CD4-positive, alpha-beta T cell treated with Interleukin-4 for 1 hour (primary cell): ENCODE measurements at regions not wholly inside any gene's neighbourhood (a gene's known extent, or its start where the extent isn't known, plus 50 kb on each side); places are given as distances from the start of the nearest gene placed in this dataset.
"Not testable (repeated sequence)": the region's sequence is repeated elsewhere in the genome, so short reads cannot be mapped to it uniquely, and the experiment has no call there.

Source experiments
- DNase-seq, 2 donors: peaks; one replicate each; pipeline ENCODE4 v3.0.0-alpha.2; 2020 to 2022

DNA sequence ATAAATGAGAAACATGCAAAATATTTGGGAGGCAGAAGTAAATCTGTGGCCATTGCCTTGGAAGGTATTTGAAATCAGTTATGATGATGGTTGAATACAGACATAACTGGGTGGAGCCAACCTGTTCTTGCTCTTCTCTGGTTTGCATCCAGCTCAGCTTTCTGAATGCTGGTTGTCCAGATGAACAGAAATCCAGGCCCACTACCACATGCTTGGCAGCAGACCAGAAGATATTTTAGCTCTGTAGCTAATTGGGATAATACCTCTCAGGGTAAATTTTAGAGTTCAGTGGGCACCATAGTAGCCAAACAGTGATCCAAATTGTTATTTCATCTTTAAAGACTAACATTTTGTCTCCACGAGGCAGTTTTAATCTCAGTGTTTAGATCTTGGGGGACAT is 308.3 kb downstream of the RAB38 start:
- DNase-seq = no peak

DNA sequence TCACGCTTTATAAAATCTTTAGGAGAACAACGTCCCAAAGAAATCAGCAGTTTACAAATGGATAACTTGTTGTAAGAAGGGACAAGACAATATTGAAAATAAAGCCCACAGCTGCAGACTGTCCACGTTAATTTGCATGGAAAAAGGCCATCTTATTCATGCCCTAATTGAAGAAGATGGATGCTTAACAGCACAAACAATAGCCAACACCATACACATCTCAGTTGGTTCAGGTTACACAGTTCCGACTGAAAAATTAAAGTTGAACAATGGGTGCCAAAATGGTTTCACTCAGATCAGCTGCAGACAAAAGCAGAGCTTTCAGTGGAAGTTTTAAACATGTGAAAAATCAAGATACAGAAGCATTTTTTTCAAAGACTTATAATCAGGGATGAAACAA is 314.2 kb downstream of the RAB38 start:
- no peak for DNase-seq

DNA sequence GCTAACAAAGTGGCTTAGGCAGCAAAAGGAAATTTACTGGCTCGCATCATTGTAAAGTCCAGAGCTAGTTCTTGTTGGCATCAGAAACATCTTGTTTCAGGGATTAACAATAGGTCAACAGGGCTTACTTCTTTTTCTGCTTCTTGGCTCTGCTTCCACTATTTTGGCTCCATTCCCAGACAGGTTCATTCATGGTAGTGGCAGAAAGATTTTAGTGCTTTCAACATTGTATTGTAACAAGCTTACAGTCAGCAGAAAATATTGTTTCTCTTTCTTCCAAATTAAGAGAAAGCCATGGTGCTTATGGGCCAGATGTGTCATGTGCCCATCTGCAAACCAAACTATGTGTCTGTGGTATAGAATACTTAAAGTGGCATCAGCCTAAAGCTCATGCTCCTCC is 315.6 kb downstream of the RAB38 start:
- no peak for DNase-seq

DNA sequence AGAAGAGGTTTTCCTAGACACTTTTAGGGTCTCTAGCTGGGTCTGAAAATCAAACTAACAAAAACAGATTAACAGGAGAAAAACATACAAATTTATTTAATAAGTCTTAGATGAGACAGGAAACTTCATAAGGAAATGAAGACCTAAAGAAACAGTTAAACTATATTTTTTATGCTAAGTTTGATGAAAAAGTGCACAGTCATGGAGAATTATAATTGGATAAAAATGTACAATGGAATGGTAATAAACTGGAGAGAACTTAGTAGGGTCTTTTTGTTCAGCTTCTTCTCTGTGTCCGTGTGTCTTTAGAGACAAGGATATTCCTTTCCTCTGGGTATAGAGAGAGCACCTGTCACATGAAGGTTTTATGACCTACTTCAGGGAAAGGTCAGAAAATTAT is 323.4 kb downstream of the RAB38 start:
- DNase-seq = no peak

DNA sequence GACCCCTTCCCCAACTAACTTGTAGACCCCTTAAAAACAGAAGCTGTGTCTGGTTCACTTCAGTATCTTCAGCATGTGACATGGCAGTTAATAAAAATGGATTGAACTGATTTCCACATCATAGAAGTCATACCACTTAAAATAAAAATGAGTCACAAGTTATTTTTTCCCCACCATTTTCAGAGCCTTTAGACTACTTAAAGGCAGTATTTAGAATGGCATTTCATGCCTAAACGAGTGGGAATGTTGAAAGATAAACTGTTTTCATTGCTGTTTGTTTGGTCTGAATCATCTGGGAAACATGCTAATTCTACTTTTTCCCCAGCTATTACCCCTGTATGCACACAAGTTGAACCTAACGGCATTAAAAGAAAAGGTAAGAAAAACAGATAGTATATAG is 324.0 kb downstream of the RAB38 start:
- no peak for DNase-seq

DNA sequence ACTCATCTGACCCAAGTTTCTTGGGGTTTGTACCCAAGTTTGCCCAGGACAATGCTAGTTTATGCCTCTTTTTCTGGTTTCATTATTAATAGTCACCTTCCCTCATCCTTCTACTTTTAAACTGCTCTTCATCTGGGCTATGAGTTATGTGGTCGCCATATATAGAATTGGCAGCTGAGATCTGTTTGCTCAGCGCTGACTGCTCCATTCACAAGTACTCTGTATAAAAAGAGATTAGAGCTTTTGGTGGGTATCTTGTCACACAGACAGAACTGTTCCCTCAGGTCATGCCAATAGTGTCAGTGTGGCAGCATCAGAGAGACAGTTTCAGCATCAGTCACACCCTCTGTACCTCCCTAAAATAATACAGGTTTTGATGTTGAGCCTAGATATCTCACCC is 326.0 kb downstream of the RAB38 start:
- no peak for DNase-seq

DNA sequence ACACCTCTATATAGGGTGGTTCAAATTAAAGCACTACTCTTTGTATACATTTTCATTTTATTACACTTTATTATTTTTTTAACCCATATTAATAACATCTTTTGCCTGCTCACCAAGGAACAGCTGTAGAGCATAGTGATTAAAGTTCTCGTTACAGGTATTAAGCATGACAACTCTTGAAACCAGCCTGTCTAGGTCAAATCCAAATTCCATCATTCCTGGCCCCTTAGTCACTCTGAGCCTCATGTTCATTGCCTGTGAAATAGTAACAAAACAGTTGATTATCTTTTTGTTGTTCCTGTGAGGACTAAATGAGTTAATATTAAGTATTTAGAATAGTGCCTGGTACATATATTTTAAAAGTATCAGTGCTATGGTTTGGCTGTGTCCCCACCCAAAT is 334.5 kb downstream of the RAB38 start:
- no peak for DNase-seq

DNA sequence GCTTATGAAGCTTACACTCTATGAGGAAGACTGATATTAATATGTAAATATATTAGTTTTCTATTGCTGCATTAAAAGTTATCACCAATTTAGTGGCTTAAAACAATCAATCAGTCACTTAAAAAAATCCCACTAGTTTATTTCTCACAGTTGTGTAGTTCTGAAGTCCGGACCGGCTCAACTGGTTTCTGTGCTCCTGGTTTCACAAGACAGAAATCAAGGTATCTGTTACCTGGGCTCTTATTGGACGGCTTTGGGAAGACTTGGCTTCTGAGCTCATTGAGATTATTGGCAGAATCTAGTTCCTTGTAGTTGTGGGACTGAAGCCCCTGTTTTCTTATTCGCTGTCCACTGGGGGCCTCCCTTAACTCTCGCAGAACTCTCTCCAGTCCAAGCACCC is 343.0 kb downstream of the RAB38 start:
- no peak for DNase-seq

DNA sequence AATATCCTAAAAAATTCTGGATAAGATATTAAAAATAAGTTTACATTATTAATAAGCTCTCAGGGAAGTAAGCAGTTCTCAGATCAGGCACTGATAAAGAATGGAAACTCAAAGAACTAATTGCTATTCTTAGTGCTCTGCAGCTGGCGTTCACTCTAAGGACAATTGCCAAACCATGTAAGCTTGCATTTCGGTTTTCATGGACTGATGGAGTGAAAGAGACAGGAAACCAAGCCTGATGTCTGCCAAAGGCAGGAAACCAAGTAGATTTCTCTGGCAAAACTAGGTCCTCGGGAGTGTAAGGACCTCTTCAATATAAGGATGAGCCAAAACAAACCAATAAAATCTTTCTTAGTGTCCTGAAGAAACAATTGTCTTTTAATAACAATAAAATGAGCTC is 355.2 kb downstream of the RAB38 start:
- DNase-seq = no peak

DNA sequence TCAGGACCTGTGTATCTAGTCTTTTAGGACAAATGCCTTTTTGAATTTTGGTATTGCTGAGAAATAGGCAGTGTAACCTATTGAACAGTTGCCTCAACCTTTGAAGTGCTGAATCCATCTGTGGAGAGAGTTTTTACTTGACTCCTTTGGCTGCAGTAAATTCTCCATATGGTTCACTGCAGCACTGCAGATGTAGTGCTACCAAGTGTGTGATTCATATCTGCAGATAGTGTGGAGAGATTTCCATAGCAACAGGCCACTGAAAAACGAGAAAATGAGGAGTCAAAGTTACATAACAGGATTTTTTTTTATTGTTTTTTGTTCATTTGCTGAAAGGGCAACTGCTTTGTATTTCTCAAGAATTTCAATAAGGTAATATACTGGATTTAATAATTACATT is 356.1 kb downstream of the RAB38 start:
- no peak for DNase-seq

DNA sequence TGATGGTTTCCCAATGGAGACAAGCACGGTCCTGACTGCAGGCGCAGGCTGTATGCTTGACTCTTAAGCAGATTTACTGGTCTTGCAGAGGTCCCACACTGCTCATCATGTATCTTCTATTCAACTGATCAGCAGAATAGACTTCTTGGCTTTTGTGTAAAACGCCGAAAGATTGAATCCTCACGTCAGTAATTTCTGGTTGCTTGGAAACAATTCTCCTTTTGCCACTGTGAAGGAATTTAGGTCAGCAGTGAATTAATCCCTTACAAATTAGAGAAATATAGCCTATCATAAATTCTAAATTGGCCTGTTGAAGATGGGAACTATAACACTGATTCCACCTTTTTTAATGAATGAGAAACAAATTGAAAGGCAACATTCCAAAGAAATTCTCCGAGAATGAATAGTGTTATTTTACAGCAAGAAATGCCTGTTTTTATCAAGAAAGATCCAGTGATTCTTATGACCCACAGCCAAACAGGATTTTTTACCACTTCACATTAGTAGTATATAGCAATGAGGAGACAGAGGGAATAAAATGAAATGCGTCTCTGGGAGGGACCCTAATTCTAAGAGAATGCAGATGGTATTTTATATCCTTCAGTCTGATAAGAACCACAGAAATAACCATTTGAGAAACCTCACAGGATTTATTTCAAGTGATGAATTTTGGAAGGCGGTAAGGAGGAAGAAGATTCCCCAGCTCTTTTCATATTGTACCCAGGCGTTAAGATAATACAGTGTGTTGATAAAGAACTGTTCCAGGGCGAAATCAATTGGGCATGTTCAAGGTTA is 362.5 kb downstream of the RAB38 start:
- DNase-seq = no peak

DNA sequence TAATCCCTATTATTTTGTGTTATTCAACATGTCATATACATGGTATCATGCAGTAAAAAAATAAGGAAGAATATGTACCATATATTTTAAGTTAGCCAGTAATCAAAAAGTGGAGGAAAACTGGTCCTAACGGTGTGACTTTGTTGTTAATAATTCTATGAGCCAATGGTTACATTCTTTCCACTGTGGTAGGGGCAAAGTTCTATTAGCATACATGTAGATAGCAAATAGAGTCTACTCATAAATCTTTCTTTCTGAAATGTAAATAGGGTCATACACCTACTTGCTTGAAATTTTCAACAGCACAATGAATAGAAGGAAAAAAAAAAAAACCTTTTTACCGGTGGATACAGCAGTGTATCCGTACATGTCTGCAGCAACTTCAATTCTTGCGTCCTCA is 364.8 kb downstream of the RAB38 start:
- DNase-seq = no peak

DNA sequence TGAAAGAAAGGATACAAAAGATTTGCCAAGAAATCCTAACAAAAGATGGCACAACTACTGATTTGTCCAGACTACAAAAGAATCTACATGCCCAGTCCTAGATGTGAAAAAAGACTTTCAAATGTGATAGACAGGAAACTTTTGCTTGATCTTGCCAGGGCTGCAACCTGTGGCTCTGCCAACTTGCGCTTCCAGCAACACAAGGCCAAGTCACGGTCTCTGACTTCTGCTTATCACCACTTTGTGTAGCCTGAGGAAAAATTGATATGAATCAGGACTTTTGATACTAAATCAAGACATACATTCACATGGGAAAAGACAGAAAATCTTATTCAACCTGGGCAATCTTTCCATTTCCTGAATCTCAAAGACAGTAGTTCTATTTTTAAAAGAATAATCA is 366.0 kb downstream of the RAB38 start:
- DNase-seq = no peak

DNA sequence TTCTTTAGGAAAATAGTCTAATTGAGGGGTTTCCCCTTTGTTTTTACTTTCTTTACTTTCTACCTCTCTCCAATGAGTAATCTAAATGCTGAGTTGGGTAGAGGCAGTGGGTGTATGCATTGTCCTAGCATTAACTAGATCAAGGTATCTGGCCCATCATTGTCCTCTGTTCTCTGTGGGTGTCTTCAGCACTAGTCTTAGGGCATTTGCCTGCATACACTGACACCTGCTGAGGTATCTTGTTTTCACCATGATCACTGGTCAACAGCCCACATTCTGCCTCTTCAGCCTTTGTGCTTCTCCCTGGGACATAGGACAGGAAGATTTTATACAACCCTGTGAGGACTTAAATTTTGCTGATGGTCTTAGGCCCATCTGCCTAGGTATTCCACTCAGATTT is 371.1 kb downstream of the RAB38 start:
- no peak for DNase-seq

DNA sequence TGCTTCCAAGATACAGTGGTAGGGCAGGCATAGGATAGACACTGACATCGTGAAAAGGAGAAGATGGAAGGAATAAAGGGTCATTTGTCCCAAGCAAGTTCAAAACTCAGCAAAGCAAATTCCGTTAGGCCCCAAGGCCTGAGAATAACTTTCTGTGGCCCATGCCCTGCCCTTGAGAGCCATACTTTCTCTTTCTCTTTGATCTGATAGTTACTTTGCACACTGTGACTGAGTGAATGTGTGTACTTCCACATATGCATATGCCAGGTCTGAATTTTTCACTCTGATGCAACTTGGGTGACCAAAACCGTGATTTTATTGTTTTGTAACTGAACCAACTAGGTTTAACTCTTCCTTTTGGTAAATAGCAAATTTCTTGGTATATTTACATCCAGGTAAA is 371.5 kb downstream of the RAB38 start:
- no peak for DNase-seq

DNA sequence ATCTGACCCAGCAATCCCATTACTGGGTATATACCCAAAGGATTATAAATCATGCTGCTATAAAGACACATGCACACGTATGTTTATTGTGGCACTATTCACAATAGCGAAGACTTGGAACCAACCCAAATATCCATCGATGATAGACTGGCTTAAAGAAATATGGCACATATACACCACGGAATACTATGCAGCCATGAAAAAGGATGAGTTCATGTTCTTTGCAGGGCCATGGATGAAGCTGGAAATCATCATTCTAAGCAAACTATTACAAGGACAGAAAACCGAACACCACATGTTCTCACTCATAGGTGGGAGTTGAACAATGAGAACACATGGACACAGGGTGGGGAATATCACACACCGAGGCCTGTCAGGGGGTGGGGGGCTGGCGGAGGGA is 390.4 kb downstream of the RAB38 start:
- not testable (repeated sequence) for DNase-seq

DNA sequence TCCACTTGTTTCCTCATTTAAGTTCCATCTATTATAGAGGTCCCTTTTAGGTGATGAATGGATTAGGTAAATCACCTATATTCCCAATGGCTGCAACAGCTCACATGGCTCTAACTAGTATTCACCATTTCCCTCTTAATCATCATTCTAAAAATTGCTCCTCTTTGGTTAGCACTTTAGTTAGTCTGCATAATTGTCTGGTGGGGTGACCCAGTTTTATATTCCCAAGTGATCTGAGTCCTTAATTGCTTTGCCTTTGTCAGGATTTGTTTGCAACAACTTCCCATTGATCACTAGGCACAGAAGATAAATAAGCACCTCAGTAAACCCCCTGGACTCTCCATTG is 395.2 kb downstream of the RAB38 start:
- DNase-seq = no peak

DNA sequence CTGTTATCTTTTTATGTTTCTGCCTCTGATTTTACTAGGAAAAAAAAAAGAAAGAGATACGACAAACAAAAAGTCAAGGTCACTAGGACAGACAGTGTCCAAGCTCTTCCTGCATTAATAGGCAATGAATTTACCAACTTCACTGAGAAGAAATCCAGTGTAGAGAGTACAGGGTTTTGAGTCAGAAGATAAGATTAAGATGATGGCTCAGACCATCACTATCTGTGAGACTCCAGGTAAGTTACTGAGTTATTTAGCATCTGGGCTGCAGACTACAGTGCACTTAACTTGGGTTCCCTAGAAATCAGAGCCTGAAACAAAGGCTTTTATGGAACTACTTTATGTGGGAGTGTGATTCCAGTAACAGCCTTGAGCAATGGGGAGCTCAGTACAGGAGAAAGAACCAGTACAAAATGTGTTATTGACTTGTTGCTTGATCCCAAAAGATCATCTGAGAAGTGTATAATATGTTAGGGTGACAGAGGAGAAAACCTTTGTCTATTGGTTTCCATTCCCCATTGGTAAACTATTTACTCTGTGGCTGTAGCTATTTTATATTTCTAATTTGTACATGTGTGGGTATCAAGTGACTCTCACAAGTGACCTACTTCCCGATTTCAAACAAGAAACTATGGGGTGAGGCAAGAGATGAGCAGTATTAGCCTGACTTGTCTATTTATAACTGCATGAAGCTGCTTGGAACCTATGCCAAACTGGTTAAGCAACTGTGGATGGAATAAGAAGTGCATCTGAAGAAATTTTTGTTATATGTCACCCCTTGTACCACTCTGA is 395.8 kb downstream of the RAB38 start:
- DNase-seq = no peak

DNA sequence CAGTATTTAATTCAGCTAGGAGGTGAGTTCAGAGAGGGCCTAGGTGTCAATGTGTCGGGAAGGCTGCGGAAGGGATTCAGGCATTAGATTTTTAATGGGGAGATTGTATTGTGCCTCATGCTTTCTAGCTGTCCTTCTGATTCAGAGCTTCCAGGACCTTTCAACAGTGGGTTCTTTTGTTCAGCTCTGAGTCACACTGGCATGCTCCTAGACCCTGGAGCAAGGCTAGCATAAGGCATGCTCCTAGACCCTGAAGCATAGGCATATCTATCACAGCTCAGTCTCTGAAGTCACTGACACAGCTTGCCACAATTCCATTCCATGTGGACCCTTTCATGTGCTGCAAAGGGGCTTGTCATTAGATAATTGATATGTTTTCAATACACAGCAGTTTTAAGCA is 396.9 kb downstream of the RAB38 start:
- DNase-seq = no peak

DNA sequence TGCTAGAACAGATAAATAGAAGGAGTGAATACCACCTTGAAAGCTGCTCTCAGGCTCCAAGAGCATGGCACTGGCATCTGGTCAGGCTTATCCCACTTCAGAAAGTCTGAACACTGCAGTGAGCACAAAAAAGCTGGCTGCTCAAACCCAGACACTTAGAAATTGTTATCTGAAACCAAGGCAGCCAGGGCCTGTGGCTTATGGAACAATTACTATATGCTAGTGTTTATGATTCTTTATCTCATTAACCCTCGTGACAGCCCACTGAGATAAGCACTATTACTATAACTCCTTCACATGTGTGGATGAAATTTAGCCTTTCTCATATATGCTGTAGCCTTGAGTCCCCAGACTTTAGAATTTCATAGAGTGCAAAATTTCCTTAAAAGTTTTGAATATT is 400.2 kb downstream of the RAB38 start:
- DNase-seq = no peak

DNA sequence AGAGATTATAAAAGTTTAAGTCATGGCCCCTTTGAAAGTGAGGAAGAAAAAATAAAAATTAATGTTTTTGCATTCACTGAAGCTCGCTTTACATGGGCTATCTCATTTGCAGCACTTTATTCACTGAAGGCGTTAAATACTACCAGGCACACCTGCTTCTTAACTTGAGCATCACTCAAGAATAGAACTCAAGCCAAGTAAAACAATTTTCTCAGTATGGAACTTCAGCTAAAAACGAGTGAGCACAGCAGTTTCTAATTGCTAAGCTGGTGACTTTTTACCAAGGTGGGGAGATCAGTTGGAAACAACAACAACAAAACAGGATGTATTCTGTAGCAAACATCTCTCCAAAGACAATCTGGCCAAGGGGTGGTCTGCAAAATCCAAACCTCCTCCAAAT is 405.6 kb downstream of the RAB38 start:
- no peak for DNase-seq

DNA sequence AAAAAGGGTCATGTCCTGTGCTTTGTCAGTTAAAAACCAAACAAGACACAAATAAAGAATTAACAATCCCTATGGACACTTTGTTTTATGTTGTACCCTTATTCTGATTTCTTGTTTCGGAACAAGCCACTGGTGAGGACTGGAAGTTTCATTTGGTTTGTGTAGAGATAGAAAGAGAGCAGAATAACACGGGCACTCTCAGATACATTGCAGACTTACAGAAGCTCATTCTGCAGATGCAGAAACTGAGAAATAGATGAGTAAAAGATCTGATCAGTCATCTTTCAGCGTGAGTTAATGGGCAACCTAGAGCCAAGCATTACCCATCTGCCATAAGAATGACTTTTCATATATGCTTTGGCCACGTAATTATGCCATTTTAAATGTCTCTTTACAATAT is 407.6 kb downstream of the RAB38 start:
- no peak for DNase-seq

DNA sequence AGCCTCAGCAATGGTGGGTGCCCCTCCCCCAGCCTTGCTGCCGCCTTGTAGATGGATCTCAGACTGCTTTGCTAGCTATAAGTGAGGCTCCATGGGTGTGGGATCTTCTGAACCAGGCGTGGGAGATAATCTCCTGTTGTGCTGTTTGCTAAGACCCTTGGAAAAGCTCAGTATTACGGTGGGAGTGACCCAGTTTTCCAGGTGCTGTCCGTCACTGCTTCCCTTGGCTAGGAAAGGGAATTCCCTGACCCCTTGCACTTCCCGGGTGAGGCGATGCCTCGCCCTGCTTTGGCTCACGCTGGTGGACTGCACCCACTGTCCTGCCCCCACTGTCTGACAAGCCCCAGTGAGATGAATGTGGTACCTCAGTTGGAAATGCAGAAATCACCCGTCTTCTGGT is 411.2 kb downstream of the RAB38 start:
- DNase-seq = not testable (repeated sequence)

DNA sequence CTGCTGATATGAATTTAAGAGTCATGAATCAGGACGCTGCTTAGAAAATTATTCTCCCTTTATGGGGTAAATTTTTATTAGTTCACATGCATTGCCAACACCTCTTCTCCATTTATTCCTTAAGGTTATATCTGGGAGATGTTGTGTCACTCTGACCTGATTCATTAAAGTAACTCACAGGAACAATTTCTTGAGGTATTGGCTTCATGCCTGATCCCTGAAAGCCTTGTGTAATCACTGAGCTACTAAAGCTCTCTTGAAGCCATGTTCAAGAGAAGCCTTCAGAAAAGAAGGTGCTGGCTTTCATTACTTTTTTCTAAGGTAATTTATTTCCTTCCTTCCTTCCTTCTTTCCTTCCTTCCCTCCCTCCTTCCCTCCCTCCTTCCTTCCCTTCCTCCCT is 420.6 kb downstream of the RAB38 start:
- no peak for DNase-seq

DNA sequence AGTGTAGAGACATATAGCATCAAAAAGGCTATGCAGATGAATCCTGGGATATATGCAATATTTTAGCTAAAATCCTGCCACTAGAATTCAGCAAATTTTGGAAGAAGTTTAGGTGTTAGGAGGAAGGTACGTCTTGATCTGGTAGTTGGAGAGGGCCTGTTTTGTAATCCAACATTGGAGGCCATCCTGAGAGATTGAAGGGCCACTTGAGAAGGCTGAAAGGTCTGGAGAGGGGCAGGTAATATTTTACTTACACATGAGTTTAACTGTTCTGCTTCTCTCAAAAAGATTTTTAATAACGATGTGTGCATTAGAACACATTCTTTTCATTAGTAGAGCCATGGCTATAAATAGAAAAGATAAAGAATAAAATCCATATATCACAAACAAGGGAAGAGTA is 422.1 kb downstream of the RAB38 start:
- DNase-seq = no peak
